ENCODE measurements at regions not wholly inside any gene's neighbourhood (a gene's known extent, or its start where the extent isn't known, plus 50 kb on each side); places are given as distances from the start of the nearest gene placed in this dataset.

DNA sequence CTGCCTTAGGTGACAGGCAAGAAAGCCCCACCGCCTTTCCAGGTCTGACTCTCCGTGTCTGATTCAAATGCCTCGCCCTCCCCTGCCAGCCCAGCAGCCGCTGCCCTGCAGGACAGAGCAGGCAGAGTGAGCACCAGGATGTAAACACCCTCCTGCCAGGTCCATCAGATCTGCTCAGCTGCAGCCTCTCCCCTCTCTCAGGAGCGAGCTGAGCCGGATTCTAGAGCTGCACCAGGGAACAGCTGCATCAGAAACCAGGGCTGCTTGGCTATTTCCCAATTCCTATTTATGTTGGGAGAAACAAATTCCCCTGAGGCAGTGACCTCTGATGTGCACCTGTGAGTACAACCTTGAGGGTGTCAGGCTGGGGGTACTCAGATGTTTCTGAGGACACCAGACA, 121.5 kb upstream of the ZMIZ1 start:
- no peak for DNase-seq (ENCODE audit: low read depth)

DNA sequence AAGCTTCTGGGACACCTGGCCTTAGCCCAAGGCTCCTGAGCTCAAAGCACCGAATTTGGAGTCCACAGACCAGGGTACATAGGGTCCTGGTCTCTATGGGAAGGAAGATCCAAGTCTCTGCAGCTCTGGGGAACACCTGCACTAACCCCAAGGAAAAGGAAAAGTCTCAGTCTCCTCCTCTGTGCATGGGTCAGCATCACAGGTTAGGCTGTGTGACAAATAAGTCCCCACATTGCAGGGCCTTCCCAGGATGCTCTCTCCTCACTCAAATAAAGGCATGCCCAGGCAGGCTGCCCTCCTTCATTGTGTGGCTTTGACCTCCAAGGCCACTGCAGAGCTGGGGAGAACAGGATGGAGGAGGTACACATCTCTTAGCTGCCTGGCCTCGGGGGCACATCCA, 121.0 kb upstream of the ZMIZ1 start:
- DNase-seq (ENCODE audit: low read depth) = no peak

- DNase-seq (ENCODE audit: low read depth) = no peak
These were observed 120.1 kb upstream of the ZMIZ1 start for GRCh38 chr10:78948621-78949030.

- DNase-seq (ENCODE audit: low read depth) = no peak
These were observed 117.8 kb upstream of the ZMIZ1 start for GRCh38 chr10:78950656-78951587.

- no peak for DNase-seq (ENCODE audit: low read depth)
These were observed 116.7 kb upstream of the ZMIZ1 start for GRCh38 chr10:78952030-78952429.

- no peak for DNase-seq (ENCODE audit: low read depth)
These were observed 116.1 kb upstream of the ZMIZ1 start for GRCh38 chr10:78952686-78953085.

DNA sequence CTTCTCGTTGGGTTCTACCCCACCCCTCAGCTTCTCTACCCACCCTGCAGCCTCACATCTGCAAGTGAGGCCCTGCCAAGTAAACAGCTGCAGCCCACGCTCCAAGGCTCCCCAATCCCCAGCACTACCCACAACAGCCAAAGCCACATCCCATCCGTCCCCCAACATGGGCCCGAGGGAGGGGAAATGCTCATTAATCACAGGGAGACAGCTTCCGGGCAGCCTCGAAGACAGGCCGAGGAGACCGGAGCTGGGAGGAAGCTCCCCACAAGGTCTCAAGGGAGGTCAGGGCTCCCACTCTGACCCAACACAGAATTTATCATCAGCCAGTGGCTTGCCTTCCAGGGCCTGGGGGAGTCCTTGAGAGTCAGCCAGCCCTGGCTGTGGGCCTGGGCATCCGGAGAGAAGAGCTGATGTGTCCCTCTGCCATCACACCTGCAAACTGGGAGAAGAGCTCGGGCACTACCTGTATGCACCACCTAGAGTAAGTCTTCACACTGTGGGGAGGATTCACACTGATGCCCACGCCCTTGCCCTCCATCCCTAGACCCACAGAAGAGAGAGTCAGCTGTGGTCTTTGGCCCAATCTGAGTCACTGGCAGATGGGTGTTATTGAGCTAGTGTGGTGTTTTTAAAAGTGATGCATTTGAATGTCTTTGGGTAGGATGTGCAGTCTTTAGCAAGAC, 115.5 kb upstream of the ZMIZ1 start:
- DNase-seq (ENCODE audit: low read depth) = no peak

DNA sequence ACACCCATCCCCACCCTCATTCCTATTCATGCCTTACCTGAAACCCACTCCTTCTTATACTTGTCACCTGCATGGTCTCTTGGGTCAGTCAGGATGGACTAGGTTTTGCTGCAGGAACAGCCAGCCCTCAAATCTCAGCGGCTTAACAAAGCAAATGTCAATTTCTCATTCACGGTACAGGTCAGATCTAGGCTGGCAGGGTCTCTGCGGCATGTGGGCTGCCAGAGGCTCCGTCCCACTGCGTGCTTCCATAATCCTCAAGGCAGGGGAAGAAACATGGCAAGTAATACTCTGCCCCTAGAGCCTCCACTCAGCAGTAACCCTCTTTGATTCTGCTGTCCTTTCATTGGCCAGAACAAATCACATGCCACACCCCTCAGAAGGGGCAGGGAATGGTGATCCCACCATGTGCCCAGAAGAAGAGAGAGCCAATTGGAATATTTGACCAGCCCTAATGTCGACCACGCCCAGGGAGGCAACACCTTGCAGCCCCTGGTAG, 114.9 kb upstream of the ZMIZ1 start:
- DNase-seq (ENCODE audit: low read depth) = no peak

GRCh38 chr10:78954689-78955088, 114.1 kb upstream of the ZMIZ1 start:
- no peak for DNase-seq (ENCODE audit: low read depth)

DNA sequence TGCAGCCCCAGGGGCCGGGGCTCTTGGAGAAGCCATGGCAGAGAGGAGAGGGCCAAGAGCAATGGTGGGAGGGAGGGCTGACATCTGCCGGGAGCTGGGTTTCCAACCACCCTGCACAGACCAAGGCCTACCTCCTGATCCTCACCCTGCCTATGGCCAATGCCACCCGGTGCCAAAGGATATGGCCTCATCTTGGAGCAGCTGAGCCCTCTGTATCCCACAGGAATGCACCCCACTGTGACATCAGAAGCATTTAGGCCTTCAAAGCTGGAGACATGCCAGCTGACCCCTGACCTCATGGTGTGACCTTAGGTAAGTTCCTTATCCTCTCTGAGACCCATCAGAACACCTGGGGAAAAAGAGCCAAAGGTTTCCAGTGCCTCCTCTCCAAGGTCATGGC, 113.6 kb upstream of the ZMIZ1 start:
- DNase-seq (ENCODE audit: low read depth) = no peak

- DNase-seq (ENCODE audit: low read depth) = no peak
These were observed 112.4 kb upstream of the ZMIZ1 start for GRCh38 chr10:78956391-78956790.

- peak; percentile 77 for DNase-seq (ENCODE audit: low read depth)
These were observed 111.2 kb upstream of the ZMIZ1 start for GRCh38 chr10:78957471-78958039.

- DNase-seq (ENCODE audit: low read depth) = no peak
These were observed 109.4 kb upstream of the ZMIZ1 start for GRCh38 chr10:78959217-78959923.

DNA sequence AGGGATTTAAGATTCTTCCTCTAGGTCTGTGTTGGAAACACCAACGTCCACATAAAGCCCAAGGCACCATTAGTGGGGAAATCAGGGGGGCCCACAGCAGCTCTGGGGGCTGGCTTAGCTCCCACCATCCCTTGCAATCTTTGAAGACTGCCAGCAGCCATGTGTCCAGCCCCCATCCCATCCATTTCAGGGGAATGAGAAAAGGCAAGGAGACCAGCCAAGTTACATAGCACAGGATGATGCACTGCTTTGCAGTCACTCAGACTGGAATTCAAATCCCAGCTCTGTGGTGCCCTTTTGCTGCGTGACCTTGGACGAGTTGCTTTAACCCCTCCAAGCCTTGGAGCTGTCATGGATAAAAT, 108.9 kb upstream of the ZMIZ1 start:
- DNase-seq (ENCODE audit: low read depth) = no peak

DNA sequence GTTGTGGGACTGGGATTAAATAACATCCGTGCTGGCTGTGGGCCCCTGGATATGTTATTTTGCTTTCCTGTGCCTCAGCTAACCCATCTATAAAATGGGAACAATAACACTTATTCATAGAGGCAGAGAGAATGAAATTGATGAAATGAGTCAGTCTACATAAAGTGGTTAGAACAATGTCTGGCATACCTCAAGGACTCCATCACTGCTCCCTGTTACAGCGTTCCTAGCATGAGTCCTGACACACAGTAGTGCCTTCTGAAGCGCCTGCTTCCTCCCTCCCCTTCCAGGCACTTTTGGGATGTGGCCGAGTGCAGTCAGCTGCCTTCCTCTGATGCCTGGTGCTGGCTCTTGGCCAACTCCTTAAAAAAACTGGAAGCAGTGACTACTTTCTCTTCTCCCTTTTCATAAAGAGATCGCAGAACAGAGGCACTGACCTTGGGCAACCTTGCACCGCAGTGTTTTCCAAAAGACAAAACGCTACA, 108.4 kb upstream of the ZMIZ1 start:
- peak; percentile 90 for DNase-seq (ENCODE audit: low read depth)

DNA sequence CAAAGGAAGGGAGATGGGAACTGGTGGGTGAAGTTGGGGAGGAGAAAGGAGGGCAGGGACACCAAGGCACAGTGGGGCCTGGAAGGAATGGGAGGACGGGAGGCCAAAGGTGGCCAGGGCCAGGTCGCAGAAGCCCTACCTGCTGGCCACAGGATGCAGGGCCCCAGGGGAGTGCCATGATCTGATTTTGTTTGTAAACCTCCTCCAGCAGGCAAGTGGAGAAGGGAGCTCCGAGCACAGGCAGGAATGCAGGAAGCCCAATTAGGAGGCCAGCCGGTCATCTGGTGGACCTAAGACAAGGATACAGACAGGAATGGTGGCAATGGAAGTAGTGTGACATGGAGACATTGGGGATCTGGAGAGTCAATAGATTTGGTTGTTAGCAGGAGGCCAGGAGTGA, 107.0 kb upstream of the ZMIZ1 start:
- no peak for DNase-seq (ENCODE audit: low read depth)

GRCh38 chr10:78963074-78964034, 105.4 kb upstream of the ZMIZ1 start:
- no peak for DNase-seq (ENCODE audit: low read depth)

GRCh38 chr10:78964274-78964951, 104.4 kb upstream of the ZMIZ1 start:
- DNase-seq (ENCODE audit: low read depth) = no peak

GRCh38 chr10:78964952-78965633, 103.7 kb upstream of the ZMIZ1 start:
- peak; percentile 97 for DNase-seq (ENCODE audit: low read depth)
